Loucy (cell line): ENCODE measurements at regions not wholly inside any gene's neighbourhood (a gene's known extent, or its start where the extent isn't known, plus 50 kb on each side); places are given as distances from the start of the nearest gene placed in this dataset.

Experiments
- H2AFZ ChIP-seq: fragments of 200-600 bp; sonication (generic); 2 replicates; pipeline ENCODE4 v1.6.0; 2016; ENCODE audit warnings: antibody characterized with exemption, mild to moderate bottlenecking, low read length, moderate library complexity
- H3F3A ChIP-seq: fragments of 200-600 bp; 2 replicates; pipeline ENCODE4 v1.6.0; 2016; ENCODE audit warnings: antibody characterized with exemption, low read depth, mild to moderate bottlenecking
- H3K27me3 ChIP-seq: fragments of 200-600 bp; sonication (generic); 2 replicates; pipeline ENCODE4 v1.6.1; 2014; ENCODE audit warnings: low read length, mild to moderate bottlenecking; ENCODE audit not compliant: insufficient read depth, poor library complexity, severe bottlenecking
- H3K36me3 ChIP-seq: fragments of 200-600 bp; sonication (generic); 2 replicates; pipeline ENCODE4 v1.6.1; 2016; ENCODE audit warnings: low read length; ENCODE audit not compliant: insufficient read depth
- H3K4me1 ChIP-seq: fragments of 200-600 bp; sonication (generic); 2 replicates; pipeline ENCODE4 v1.5.1; 2014; ENCODE audit warnings: low read length, mild to moderate bottlenecking; ENCODE audit not compliant: insufficient read depth, poor library complexity, severe bottlenecking
- H3K4me2 ChIP-seq: fragments of 200-600 bp; sonication (generic); 2 replicates; pipeline ENCODE4 v1.6.0; 2014; ENCODE audit warnings: antibody characterized with exemption, low read length, low read depth, mild to moderate bottlenecking; ENCODE audit not compliant: poor library complexity, severe bottlenecking
- H3K4me3 ChIP-seq: fragments of 200-600 bp; sonication (generic); 2 replicates; pipeline ENCODE4 v1.5.1; 2014; ENCODE audit warnings: low read length, mild to moderate bottlenecking, mixed read lengths; ENCODE audit not compliant: poor library complexity, severe bottlenecking
- H3K79me2 ChIP-seq: fragments of 200-600 bp; sonication (generic); 2 replicates; pipeline ENCODE4 v1.6.1; 2014; ENCODE audit warnings: low read length; ENCODE audit not compliant: insufficient read depth
- H3K9ac ChIP-seq: fragments of 200-600 bp; sonication (generic); 2 replicates; pipeline ENCODE4 v1.6.0; 2014; ENCODE audit warnings: mild to moderate bottlenecking, low read depth, low read length, moderate library complexity; ENCODE audit not compliant: poor library complexity, severe bottlenecking
- H3K9me2 ChIP-seq: fragments of 200-600 bp; sonication (generic); replicated peaks from 2 replicates; pipeline ENCODE4 v1.6.1; 2016; ENCODE audit warnings: low read depth, low read length, mixed read lengths
- H3K9me3 ChIP-seq: fragments of 200-600 bp; sonication (generic); 2 replicates; pipeline ENCODE4 v1.6.1; 2014; ENCODE audit warnings: mild to moderate bottlenecking, antibody characterized with exemption, low read length, low read depth; ENCODE audit not compliant: insufficient read depth
- H4K20me1 ChIP-seq: fragments of 200-600 bp; sonication (generic); 2 replicates; pipeline ENCODE4 v1.6.0; 2014; ENCODE audit warnings: antibody characterized with exemption, low read length, mild to moderate bottlenecking; ENCODE audit not compliant: insufficient read depth, poor library complexity, severe bottlenecking
- EZH2phosphoT487 ChIP-seq: fragments of 200-600 bp; IDR thresholded peaks from 2 replicates; pipeline ENCODE4 v1.6.1; 2018; ENCODE audit warnings: antibody characterized with exemption, mild to moderate bottlenecking, moderate library complexity, borderline replicate concordance
- TF ChIP-seq, protein P1 (sequence below): fragments of 200-600 bp; sonication (generic); conservative IDR thresholded peaks from 2 replicates; pipeline ENCODE4 v1.5.1; 2014; ENCODE audit warnings: mild to moderate bottlenecking, antibody characterized with exemption, low read length

- H3F3A ChIP-seq: no peaks in the 10 kb centered on the region
- no peak overlapping the region for H2AFZ ChIP-seq
- H3K9me2 ChIP-seq: no peaks in the 10 kb centered on the region
- H3K9ac ChIP-seq: no peak overlapping the region
- no peak overlapping the region for H3K4me2 ChIP-seq
- no peaks in the 10 kb centered on the region for H3K9me3 ChIP-seq
- H3K4me3 ChIP-seq: no peak overlapping the region
- no peaks in the 10 kb centered on the region for H3K36me3 ChIP-seq
- H3K27me3 ChIP-seq: no peaks in the 10 kb centered on the region
- no peak for TF ChIP-seq EZH2phosphoT487
- TF ChIP-seq, protein P1, sequence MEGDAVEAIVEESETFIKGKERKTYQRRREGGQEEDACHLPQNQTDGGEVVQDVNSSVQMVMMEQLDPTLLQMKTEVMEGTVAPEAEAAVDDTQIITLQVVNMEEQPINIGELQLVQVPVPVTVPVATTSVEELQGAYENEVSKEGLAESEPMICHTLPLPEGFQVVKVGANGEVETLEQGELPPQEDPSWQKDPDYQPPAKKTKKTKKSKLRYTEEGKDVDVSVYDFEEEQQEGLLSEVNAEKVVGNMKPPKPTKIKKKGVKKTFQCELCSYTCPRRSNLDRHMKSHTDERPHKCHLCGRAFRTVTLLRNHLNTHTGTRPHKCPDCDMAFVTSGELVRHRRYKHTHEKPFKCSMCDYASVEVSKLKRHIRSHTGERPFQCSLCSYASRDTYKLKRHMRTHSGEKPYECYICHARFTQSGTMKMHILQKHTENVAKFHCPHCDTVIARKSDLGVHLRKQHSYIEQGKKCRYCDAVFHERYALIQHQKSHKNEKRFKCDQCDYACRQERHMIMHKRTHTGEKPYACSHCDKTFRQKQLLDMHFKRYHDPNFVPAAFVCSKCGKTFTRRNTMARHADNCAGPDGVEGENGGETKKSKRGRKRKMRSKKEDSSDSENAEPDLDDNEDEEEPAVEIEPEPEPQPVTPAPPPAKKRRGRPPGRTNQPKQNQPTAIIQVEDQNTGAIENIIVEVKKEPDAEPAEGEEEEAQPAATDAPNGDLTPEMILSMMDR: no peak
- no peaks in the 10 kb centered on the region for H4K20me1 ChIP-seq
- H3K79me2 ChIP-seq: no peaks in the 10 kb centered on the region
- no peaks in the 10 kb centered on the region for H3K4me1 ChIP-seq
Observed at GRCh38 chr2:16885027-16885426, 219.4 kb upstream of the CYRIA start.

GRCh38 chr2:16882706-16883105 is 217.1 kb upstream of the CYRIA start:
- H3F3A ChIP-seq: no peaks in the 10 kb centered on the region
- no peaks in the 10 kb centered on the region for H3K9me3 ChIP-seq
- no peak overlapping the region for H2AFZ ChIP-seq
- H3K27me3 ChIP-seq: no peaks in the 10 kb centered on the region
- H3K36me3 ChIP-seq: no peaks in the 10 kb centered on the region
- H3K79me2 ChIP-seq: no peaks in the 10 kb centered on the region
- H3K4me1 ChIP-seq: no peaks in the 10 kb centered on the region
- H3K4me3 ChIP-seq: no peak overlapping the region
- H3K4me2 ChIP-seq: no peak overlapping the region
- no peak overlapping the region for H3K9ac ChIP-seq
- no peaks in the 10 kb centered on the region for H3K9me2 ChIP-seq
- no peaks in the 10 kb centered on the region for H4K20me1 ChIP-seq
- no peak for TF ChIP-seq EZH2phosphoT487
- TF ChIP-seq, protein P1: no peak

- H3K9me2 ChIP-seq: no peaks in the 10 kb centered on the region
- no peak overlapping the region for H3K4me2 ChIP-seq
- no peaks in the 10 kb centered on the region for H3K36me3 ChIP-seq
- H3K4me1 ChIP-seq: no peaks in the 10 kb centered on the region
- no peak overlapping the region for H3K4me3 ChIP-seq
- no peak overlapping the region for H3K9ac ChIP-seq
- no peaks in the 10 kb centered on the region for H3K79me2 ChIP-seq
- H2AFZ ChIP-seq: no peak overlapping the region
- H3K27me3 ChIP-seq: no peaks in the 10 kb centered on the region
- no peaks in the 10 kb centered on the region for H3F3A ChIP-seq
- H4K20me1 ChIP-seq: no peaks in the 10 kb centered on the region
- H3K9me3 ChIP-seq: no peaks in the 10 kb centered on the region
- no peak for TF ChIP-seq EZH2phosphoT487
Observed at GRCh38 chr2:16881122-16881521, 215.5 kb upstream of the CYRIA start.

DNA sequence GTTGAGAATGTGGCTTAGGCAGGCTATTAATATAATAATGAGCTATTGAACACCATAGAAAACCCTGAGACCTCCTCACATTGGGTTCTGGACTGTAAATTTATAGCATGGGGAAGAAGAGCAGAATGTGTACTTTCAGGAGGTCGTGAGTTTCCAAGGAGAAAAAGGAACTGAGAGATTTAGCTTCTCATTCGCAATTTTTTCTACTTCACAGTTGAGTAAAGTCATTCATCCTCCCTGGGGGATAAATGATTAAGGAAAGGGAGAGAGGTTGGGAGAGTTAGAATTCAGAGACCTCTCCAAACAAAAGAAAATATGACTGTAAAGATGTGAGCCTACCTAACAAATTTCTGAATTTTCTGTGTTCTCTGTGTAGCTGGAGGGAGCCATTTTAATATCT is 205.8 kb upstream of the CYRIA start:
- no peaks in the 10 kb centered on the region for H3K9me3 ChIP-seq
- no peak overlapping the region for H2AFZ ChIP-seq
- no peak overlapping the region for H3K9ac ChIP-seq
- H3K27me3 ChIP-seq: no peaks in the 10 kb centered on the region
- H3F3A ChIP-seq: no peaks in the 10 kb centered on the region
- no peak overlapping the region for H3K4me3 ChIP-seq
- H3K9me2 ChIP-seq: no peaks in the 10 kb centered on the region
- no peaks in the 10 kb centered on the region for H3K36me3 ChIP-seq
- no peak overlapping the region for H3K4me2 ChIP-seq
- no peak for TF ChIP-seq EZH2phosphoT487
- TF ChIP-seq, protein P1: no peak
- H4K20me1 ChIP-seq: no peaks in the 10 kb centered on the region
- H3K4me1 ChIP-seq: no peaks in the 10 kb centered on the region
- no peaks in the 10 kb centered on the region for H3K79me2 ChIP-seq
